ENCODE measurements at regions not wholly inside any gene's neighbourhood (a gene's known extent, or its start where the extent isn't known, plus 50 kb on each side); places are given as distances from the start of the nearest gene placed in this dataset.

DNA sequence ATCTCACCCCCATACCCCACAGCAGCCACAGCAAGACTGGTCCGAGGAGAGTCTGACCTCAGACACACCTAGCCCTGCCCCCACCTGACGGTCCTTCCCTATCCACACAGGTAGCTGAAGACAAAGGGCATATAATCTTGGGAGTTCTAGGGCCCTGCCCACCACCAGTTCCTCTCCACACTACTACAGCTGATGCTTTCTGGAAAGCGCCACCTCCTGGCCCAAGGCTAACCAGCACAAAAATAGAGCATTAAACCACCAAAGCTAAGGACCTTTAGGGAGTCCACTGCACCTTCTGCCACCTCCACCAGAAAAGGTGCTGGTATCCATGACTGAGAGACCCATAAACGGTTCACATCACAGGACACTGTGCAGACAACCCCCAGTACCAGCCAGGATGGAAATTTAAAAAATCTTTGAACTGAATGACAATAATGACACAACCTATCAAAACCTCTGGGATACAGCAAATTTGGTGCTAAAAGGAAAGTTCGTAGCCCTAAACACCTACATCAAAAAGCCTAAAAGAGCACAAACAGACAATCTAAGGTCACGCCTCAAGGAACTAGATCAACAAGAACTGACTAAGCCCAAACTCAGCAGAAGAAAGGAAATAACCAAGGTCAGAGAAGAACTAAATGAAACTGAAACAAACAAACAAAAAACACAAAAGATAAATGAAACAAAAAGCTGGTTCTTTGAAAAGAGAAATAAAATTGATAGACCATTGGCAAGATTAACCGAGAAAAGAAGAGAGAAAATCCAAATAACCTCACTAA, 122.1 kb upstream of the TPRG1 start:
- DNase-seq: no peak

DNA sequence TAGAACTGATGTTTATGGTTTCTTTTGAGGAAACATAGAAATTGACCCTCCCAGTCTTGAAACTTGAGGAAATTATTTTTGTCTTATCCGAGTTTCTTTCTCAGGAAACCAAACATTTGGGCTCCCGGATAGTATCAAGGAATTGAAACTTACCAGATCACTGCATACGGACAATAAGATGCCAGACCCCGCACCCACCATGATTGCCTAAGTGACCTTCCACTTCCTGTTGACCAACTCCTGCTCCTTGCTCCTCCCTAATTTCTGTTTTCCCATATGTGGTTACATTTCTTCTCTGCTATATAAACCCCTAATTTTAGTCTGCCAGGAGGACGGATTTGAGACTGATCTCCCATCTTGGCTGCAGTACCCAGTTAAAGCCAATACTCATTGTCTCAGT, 118.4 kb upstream of the TPRG1 start:
- DNase-seq: no peak

DNA sequence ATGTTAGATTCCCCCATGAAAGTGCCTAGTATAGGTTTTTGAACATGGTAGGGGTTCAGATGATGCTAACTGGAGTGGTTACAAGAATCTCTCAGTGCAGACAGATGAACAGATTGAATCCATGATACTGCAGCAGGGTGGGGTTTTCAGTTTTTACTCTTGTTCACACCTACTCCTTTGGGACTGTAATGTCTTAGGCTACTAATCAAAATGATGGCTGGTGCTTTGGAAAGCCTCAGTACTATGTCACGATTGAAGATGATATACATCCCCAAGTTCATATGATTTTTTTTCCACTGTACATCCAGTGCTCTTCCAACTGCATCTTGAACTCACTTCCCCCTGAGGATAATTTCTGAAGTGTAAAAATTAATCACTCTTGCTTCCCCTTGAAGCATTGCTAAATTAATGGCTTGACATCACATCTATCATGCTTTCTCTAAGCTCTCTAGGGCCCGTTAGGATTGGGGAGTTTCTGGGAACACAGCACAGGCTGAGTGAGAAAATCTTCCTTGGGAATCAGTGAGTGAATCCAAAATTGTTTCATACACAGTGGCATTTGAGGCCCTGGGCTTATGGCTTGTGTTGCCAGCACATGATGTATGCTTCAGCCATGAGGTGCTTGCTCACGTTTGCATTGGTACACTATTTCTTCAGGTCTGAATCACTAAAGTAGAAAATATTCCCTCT, 115.0 kb upstream of the TPRG1 start:
- no peak for DNase-seq

DNA sequence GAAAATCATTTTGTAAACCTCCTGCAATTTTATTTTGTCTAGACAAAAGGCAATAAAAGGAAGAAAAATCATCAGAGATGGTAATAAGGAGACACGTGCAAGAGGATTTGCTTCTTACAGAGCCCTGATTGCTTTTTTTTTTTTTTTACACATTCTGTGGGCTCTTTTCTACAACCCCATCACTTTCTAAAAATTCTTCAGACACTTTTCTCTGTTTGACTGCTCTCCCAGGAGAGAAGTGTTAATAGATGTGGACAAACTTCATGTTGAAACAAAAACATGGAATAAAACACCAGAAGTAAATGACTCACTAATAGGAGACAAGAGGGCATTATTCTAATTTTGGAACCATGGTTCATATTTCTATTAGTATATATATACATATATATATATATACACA, 114.4 kb upstream of the TPRG1 start:
- DNase-seq: no peak

DNA sequence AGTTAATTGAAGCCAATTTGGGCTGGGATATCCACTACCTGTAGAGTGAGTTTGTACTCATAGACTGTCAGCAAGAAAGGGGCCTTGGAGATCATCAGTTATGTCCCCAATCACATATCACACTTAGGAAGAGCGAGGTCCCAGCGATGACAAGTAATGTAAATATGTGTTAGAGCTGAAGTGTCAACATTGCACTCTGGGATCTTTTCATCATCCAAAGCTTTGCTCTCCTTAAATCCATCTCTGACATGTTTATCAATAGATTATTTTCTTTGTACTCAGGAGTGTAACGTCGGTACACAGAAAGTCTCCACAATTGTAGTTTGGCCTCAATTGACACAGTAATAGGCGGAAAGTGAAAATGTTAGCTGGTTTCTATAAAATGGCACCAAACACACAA, 113.7 kb upstream of the TPRG1 start:
- no peak for DNase-seq

DNA sequence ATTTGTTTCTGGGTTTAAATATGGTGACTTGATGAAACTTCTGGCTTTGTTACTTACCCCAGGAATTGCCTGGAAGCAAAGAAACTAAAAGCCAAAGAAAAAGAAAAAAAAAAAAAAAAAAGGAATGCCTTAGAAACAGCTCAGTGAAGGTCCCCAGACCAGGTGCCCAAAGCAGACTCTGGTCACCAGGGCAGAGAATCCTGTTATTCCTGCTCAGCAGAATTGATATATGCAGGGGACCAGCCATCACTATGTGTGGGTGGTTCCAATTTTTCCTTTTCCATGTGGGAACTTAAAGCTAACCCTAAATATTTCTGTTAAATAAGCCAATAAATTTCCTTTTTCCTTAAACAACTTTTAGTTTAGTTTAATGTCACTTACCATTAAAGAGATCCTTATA, 100.8 kb upstream of the TPRG1 start:
- DNase-seq: no peak

DNA sequence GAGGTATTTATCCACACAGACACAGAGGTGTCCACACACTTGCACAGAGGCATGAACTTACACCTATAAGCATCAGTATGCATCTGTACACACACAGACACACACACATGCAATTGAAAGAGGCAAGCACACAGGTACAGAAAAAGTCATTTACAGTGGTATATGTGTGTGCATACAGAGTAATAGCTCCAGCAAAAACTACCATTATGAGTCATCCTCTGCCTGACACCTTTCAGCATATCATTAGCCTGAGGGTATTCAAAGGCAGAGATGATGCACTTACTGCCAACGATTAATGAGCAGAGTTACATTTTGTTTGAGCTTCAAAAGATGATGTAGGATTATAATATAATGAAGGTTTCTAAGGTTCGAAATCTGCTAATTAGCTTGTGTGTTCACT, 100.3 kb upstream of the TPRG1 start:
- DNase-seq: no peak

DNA sequence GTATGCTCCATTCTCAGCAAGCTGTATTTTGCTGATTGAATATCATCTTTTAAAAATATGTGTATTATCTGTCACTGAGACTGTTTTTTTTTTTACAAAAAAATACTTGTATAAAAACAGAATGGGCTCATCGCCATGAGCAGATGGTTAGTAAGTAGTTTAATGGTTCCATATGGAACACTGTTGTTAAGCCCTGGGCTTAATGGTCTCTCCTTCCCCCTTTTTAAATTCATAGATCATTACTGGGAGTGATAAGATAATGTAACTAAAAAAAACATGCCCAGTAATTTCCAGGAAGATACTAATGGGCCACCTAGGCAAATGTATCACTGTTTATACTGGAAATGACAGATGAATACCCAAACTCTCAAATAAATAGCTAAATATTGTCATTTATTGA, 95.3 kb upstream of the TPRG1 start:
- DNase-seq: no peak

DNA sequence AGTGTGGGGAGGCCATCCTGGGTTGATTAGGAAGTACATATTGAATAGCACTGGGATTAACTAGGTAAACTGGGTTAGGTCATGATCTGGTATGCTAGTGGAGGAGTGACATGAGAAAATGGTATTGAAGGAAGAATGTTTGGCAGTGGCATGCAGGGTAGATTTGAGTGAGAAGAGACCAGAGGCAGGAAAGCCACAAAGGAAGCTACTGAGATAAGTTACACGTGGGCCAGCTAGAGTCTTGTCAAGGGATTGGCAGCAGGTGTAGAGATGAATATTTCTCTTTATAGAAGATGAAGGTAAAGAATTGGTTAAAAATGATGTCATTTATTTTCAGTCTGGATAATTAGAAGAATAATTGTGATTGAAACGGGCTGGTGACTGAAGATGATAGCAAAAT, 91.0 kb upstream of the TPRG1 start:
- no peak for DNase-seq

DNA sequence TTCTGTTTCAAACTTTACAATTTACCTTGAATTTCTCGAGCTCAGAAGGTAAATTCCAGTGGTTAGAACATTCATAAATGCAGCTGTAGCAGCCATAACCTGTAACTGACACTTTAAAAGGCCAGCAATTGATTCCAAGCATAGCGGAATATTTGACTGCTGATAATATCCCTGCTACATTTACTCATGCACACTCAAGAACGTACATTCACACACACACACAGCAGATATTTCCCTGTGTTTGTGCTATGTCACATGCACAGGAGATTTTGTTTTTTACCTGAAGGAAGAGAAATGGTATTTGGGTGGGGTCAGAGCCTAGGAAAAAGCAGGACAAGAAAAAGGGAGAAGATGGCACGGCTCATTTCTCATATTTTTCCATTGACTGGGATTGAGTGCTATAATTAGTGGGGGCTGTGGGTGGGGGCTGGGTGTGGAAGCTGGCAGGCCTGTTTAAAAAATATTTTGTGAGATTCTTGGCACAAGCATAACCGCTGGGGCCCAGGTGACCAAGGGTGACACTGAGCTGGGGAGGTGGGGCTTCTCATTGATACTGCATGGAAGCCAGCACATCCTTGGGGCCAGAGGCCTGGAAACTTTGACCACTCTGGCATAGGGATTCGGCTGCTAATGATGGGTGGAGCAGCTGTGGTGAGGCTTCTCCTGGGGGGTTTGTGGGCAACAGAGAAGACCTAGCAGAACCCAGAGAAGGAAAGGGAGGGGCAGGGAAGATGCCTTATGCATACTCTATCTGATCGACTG, 88.9 kb upstream of the TPRG1 start:
- no peak for DNase-seq

DNA sequence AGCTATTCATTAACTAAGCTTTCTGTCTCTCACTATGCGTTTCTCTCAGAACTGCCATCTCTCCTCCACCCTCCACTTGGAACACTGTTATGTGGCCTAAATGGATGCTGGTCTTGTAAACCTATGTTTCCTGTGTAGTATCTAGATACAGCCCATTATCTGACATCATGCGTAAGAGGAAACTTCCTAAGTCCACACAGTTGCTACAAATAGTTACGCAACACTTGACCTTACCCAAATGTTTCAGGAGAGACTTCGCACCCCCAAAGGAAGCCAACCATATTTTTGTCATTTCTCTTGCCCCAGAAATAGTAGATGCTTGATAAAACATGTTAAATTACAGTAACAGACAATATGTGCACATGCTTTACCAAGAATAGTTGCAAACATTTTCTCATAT, 87.2 kb upstream of the TPRG1 start:
- no peak for DNase-seq

DNA sequence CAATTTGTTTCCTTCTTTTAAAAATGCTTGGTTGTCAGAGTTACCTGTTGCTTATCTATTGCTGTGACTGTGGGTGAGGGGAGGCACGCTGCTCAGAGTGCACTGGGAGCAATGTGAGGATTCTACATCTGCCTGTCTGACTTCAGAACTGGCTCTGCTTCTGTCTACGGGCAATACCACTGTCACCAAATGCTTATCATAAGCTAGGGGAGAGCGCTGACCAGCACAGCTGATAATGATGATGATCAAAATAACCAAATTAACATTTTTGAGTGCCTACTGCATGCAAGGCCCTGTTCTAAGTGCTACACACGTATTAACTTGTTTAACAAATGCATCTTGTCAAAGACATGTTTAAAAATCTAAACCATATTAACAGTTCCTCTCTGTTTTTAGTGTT, 79.2 kb upstream of the TPRG1 start:
- DNase-seq: no peak

DNA sequence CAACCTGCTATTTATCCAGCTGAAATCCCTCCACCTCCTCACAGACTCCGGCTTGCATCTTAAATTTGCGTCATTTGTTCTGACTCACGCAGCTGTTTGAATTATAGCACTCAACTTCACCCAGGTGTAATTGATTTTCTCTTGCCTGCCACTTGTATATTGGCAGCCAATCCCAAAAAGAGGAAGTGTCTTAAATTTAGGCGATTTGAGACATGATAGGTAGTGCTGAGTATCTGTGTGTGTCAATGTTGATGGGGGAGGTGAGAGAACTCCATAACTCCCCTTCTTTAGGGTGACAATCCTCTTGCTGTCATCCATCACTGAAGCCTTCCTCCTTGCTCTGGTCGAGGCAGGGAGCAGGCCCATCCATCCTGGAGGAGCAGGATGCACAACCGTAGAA, 77.2 kb upstream of the TPRG1 start:
- DNase-seq: no peak

DNA sequence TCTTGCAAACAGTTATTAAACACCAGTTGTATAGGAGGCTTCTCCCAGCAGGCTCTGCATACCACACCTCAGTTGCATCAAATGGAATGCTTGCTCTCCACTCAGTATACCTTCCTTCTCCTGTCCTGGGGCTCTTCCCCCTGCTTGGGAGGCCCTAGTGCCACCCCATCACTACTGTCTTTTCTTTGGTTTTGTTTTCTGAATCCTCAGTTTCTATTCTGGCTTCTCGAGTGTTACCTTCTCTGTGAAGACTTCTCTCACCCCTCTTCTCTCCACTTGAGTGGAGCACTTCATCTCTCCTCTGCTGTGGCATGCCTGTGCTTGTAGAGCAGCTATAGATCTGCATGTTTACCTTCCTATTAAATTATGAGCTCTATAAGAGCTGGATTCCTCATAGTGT, 75.7 kb upstream of the TPRG1 start:
- DNase-seq: no peak

DNA sequence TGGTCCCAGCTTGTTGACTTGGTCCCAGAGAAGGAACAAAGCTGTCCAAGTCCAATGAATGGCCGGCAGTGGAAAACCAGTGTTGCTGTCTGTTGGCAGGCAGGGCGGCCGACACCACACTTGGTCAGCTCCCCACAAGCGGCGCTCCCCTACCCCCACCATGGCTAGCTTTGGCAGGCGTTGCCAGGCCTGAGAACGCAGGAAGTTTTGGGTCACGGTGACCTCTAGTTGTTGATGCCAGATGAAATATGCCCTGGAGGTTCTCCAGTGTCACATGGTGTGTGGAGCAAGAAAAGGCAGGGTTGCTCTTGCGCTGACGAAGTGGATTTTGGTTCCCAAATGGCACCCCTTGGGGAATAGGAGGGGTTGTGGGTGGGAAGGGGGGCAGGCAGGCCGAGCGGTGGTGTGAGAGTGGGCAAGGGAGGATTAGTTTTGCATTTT, 72.7 kb upstream of the TPRG1 start:
- no peak for DNase-seq

DNA sequence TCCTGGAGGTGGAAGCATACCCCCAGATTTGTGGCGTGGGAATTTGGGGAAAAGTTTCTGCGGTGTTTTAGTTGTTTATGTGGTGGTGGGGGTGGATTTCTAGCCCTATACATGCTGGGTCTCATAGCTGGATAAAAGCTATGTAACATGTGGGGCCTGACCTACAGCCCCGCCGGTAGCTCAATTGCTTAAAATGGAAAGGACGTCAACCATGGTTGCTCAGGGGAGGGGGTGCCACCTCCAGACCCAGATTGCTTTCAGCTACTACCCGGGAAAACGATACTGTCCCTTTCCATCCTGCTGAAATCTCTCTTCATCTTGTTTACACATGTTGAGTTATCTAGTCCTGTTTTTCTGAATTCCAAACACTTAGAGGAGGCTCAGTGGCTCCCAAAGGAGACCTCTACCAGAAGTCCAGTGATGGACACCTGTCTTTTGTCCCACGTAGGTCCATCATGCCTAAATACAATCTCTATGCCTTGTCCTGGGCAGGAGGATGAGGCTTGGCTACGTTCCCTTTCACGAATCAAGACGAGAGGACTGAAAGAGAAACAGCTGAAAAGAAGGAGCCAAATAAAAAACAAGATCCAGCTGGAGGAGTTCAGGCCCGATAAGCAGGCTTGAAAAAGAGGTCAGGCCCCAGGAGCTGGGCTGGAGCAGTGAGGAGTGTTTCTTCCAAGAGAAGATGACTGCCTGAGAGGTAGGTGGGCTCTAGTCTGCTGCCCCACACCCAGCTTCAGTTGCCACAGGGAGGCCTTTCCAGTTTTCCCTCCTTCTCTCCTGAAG, 72.1 kb upstream of the TPRG1 start:
- DNase-seq: no peak

DNA sequence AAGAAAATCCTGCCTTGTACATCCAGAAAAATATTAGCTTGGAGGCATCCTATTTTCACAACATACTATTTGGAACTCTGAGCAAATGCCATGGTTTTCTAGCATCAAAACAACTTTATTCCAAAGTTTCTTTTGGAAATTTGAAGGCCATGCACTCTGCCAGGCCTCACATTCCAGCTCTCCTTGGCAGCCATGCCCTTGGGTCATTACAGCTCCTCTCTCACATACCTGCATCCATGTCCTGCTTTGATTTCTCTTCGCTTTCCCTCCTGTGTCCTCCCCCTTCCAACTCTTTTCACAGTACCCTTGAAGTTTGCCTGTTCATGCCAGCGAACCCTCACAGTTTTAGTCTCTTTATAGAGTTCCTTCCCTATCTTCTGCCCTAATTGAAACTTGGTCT, 70.9 kb upstream of the TPRG1 start:
- DNase-seq: no peak

DNA sequence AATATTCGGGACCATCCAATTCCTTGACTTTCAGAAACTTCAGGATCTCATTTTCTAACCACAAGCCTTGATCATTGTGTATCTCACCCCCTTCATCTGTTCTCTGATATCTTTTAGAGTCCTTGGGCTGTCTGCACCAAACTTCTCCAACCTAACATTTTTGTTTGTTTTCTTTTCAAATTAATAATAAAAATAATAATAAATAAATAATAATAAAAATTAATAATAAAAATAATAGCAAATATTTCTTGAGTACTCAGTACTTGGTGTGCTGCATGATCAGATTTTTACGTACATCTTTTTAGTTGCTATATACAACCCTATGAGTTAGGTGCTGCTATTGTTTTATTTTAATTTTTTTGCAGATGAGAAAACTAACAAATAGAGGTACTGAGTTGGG, 70.2 kb upstream of the TPRG1 start:
- DNase-seq: no peak

DNA sequence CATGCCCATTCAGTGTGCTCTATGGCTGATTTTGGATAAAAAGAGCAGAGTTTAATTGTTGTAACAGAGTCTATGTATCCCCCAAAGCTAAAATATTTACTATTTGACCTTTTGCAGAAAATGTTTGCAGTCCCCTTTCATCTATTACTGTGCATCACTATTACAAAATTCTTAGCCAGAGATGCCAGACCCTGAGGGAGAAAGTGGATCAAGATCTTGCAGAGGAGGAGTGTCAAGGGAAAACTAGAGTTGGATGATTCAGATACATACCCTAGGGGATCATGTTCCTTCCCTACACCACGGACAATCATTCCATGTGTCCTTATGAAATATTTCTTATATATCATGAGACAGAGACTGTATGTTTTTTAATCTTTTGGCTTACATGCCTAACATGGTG, 68.6 kb upstream of the TPRG1 start:
- no peak for DNase-seq

DNA sequence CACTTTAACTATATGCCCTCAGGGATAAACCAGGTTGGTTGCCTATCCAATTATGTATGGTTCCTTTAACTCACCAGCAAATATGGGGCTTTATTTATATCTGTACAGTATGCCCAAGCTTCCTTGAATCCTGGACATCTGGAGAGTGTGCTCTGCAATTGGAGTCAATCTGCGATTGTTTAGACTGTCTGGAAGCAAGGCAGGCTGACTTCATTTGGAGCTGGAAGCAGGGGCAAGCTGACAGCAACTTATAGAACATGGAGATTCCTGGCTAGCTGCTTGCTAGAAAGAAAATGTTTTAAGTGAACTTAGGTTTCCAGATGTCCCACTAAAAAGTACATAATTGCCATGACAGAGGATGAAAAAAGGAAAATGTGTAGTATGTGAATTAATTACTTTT, 63.7 kb upstream of the TPRG1 start:
- no peak for DNase-seq

DNA sequence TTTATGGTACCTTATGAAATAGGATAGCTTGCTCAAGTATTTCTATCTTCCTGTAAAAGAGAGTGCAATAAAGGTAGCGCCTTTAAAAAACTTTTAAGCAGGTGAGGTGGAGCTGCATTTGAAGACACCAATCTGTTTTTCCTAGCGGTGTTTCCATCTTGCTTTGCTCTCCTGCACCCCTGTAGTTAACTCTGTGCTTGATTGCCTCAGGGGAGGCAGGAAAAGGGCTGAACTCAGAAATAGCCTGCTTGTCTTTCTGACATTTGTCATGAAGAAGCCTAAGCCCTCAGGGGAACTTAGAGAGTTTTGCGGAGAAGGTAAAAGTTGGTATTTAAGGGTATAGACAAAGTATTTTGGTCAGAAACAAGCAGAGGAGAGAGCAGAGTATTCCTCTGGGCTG, 63.0 kb upstream of the TPRG1 start:
- no peak for DNase-seq

DNA sequence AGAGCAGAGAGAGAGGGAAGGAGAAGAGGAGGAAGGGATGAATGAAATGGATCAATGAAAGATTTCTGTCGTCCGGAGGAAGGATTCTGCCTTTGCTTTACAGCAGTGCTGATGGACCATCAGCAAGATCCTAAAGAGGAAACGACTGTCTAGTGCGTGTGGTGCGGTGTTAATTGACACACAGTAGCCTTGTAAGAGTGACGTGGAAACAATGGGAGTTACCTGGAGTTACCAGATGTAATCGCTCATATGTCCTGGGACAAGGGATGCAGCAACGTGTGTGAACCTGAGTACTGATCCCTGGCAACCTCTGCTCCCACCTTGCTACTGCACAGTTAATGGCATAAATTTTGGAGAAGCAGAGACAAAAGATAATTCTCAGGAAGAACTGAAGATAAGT, 62.6 kb upstream of the TPRG1 start:
- DNase-seq: no peak

DNA sequence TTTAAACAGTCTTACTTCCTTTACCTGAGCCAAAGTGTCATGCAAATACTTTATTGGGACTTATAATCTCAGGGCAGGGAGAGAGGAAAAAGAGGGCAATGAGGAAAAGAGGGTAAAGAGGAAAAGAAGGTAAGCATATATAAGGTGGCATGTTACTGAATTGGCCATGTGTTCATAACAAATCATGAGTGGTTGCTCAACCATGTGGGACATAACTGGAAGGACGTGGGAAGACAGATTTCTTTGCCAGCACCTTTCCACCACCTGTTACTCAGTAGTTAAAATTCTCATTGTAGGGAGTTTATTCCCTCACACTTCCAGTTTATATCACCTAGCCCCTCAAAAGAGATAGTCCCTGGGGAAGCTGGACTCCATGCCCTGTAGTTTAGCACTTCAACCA, 54.7 kb upstream of the TPRG1 start:
- no peak for DNase-seq

Measured in stimulated activated CD4-positive, alpha-beta T cell treated with anti-CD3 and anti-CD28 coated beads, Interleukin-1b, Interleukin-23, amount 100 ng/mL, for 48 hours (primary cell).